ENCODE measurements at regions not wholly inside any gene's neighbourhood (a gene's known extent, or its start where the extent isn't known, plus 50 kb on each side); places are given as distances from the start of the nearest gene placed in this dataset.
A peak's percentile ranks its signal among the peaks of the same experiment; 100 is the strongest.
"Not testable (repeated sequence)": the region's sequence is repeated elsewhere in the genome, so short reads cannot be mapped to it uniquely, and the experiment has no call there.

GRCh38 chr10:127610816-127611215 lies 61.7 kb downstream of the NPS start:
- Histone ChIP-seq H3K27ac (ENCODE audit: low read length) (no peak overlapping the region), H3K4me1 (ENCODE audit: insufficient read depth, low read length) (peaks cover 8% of the 10 kb centered on the region; the same call in 1 of the 2 replicates), H3K9ac (ENCODE audit: low read depth, low read length) (no peak overlapping the region), H3K27me3 (ENCODE audit: insufficient read depth, low read length) (no peaks in the 10 kb centered on the region), H3K4me3 (ENCODE audit: low read length) (no peak overlapping the region), H3K36me3 (ENCODE audit: insufficient read depth, low read depth, low read length) (no peaks in the 10 kb centered on the region), H3K9me3 (ENCODE audit: insufficient read depth, low read depth, low read length) (peaks cover 3% of the 10 kb centered on the region; the same call in 1 of the 2 replicates)

GRCh38 chr10:127614484-127615017 lies 65.4 kb downstream of the NPS start:
- H3K4me3 ChIP-seq (ENCODE audit: low read length): peak overlapping the region; percentile 8; the same call in 1 of the 2 replicates
- no peaks in the 10 kb centered on the region for H3K36me3 ChIP-seq (ENCODE audit: insufficient read depth, low read depth, low read length)
- no peaks in the 10 kb centered on the region for H3K9me3 ChIP-seq (ENCODE audit: insufficient read depth, low read depth, low read length)
- H3K27ac ChIP-seq (ENCODE audit: low read length): no peak overlapping the region
- H3K9ac ChIP-seq (ENCODE audit: low read depth, low read length): no peak overlapping the region
- peaks cover 8% of the 10 kb centered on the region; the same call in 1 of the 2 replicates for H3K4me1 ChIP-seq (ENCODE audit: insufficient read depth, low read length)
- H3K27me3 ChIP-seq (ENCODE audit: insufficient read depth, low read length): no peaks in the 10 kb centered on the region

DNA sequence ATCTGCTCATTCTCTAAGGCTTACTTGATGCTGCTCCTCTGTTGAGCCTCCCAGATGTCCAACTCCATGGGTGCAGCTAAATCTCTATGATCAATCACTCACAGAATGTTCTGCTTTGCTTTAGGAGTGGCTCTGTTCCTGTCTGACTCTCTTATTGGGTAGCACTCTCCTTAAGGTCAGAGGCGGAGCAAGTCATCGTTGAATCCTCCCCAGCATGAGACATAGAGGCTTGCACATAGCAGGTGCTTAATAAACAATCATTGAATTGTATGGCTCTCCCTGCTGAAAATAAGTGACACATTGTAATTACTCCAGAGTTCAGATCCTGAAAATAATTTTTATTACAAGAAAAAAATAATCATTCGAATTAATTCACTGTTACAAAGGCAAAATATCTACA lies 69.7 kb downstream of the NPS start:
- Histone ChIP-seq H3K27ac (ENCODE audit: low read length) (no peak overlapping the region), H3K9ac (ENCODE audit: low read depth, low read length) (no peak overlapping the region)

GRCh38 chr10:127619546-127620325 lies 70.6 kb downstream of the NPS start:
- H3K4me1 ChIP-seq (ENCODE audit: insufficient read depth, low read length): no peaks in the 10 kb centered on the region

More for the DNA sequence above, 69.7 kb downstream of the NPS start:
- Histone ChIP-seq H3K4me1 (ENCODE audit: insufficient read depth, low read length) (peaks cover 8% of the 10 kb centered on the region; the same call in 1 of the 2 replicates), H3K9me3 (ENCODE audit: insufficient read depth, low read depth, low read length) (peaks cover 4% of the 10 kb centered on the region; the same call in 1 of the 2 replicates), H3K36me3 (ENCODE audit: insufficient read depth, low read depth, low read length) (no peaks in the 10 kb centered on the region), H3K27me3 (ENCODE audit: insufficient read depth, low read length) (no peaks in the 10 kb centered on the region), H3K4me3 (ENCODE audit: low read length) (no peak overlapping the region)

GRCh38 chr10:127635882-127636281 lies 86.8 kb downstream of the NPS start:
- no peaks in the 10 kb centered on the region for H3K4me1 ChIP-seq (ENCODE audit: insufficient read depth, low read length)
- H3K27me3 ChIP-seq (ENCODE audit: insufficient read depth, low read length): no peaks in the 10 kb centered on the region
- no peak overlapping the region for H3K4me3 ChIP-seq (ENCODE audit: low read length)
- no peaks in the 10 kb centered on the region for H3K36me3 ChIP-seq (ENCODE audit: insufficient read depth, low read depth, low read length)
- H3K9me3 ChIP-seq (ENCODE audit: insufficient read depth, low read depth, low read length): no peaks in the 10 kb centered on the region; the same call in 1 of the 2 replicates
- no peak overlapping the region for H3K9ac ChIP-seq (ENCODE audit: low read depth, low read length)
- H3K27ac ChIP-seq (ENCODE audit: low read length): no peak overlapping the region

More at GRCh38 chr10:127619546-127620325, 70.6 kb downstream of the NPS start:
- H3K4me3 ChIP-seq (ENCODE audit: low read length): no peak overlapping the region
- H3K27me3 ChIP-seq (ENCODE audit: insufficient read depth, low read length): no peaks in the 10 kb centered on the region
- H3K36me3 ChIP-seq (ENCODE audit: insufficient read depth, low read depth, low read length): no peaks in the 10 kb centered on the region
- H3K9ac ChIP-seq (ENCODE audit: low read depth, low read length): no peak overlapping the region
- peaks cover 4% of the 10 kb centered on the region; the same call in 1 of the 2 replicates for H3K9me3 ChIP-seq (ENCODE audit: insufficient read depth, low read depth, low read length)
- H3K27ac ChIP-seq (ENCODE audit: low read length): no peak overlapping the region

GRCh38 chr10:127648885-127649284 lies 88.1 kb upstream of the FOXI2 start:
- Histone ChIP-seq H3K4me1 (ENCODE audit: insufficient read depth, low read length) (no peaks in the 10 kb centered on the region), H3K4me3 (ENCODE audit: low read length) (no peak overlapping the region), H3K27ac (ENCODE audit: low read length) (no peak overlapping the region), H3K9me3 (ENCODE audit: insufficient read depth, low read depth, low read length) (no peaks in the 10 kb centered on the region), H3K36me3 (ENCODE audit: insufficient read depth, low read depth, low read length) (no peaks in the 10 kb centered on the region), H3K27me3 (ENCODE audit: insufficient read depth, low read length) (no peaks in the 10 kb centered on the region), H3K9ac (ENCODE audit: low read depth, low read length) (no peak overlapping the region)

DNA sequence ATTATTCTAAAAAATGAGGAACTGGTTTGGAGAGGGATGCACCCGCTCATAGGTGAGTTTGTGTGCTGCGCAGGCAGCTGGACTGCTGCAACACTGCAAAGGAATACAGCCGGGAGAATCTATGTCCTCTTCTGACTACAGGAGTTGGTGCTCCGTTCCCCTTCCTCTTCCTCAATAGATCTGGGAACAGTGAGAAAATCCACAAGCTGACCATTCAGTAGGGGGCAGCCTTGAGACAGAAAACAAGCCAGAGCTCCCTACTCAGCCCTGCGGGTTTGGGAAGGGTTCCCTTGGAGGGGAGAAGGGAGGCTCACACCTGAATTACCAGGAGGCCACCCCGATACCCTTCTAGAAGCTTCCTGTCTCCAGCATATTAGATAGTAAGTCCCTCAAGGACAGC lies 87.3 kb upstream of the FOXI2 start:
- Histone ChIP-seq H3K27ac (ENCODE audit: low read length) (no peak overlapping the region), H3K36me3 (ENCODE audit: insufficient read depth, low read depth, low read length) (no peaks in the 10 kb centered on the region), H3K4me3 (ENCODE audit: low read length) (no peak overlapping the region), H3K9me3 (ENCODE audit: insufficient read depth, low read depth, low read length) (no peaks in the 10 kb centered on the region), H3K27me3 (ENCODE audit: insufficient read depth, low read length) (no peaks in the 10 kb centered on the region), H3K4me1 (ENCODE audit: insufficient read depth, low read length) (no peaks in the 10 kb centered on the region), H3K9ac (ENCODE audit: low read depth, low read length) (no peak overlapping the region)

DNA sequence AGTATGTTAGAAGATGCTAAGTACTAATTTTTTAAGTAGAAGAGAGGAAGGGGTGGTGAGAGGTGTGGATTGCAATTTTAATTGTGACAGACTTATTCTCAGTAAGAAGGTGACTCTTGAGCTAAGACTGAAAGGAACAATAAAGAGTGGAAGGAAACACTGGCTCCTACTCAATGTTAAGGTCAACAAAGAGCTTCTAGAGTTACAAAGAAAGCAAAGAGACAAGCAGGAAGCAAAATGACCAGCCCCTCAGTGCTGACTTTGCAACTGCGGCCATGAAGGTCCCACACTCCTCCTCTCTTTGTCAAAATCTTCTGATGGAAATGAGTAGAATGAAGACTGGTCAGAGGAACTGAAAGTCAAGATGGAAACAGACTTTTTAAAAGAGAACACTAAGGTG lies 79.9 kb upstream of the FOXI2 start:
- Histone ChIP-seq H3K27me3 (ENCODE audit: insufficient read depth, low read length) (no peaks in the 10 kb centered on the region), H3K9me3 (ENCODE audit: insufficient read depth, low read depth, low read length) (no peaks in the 10 kb centered on the region), H3K9ac (ENCODE audit: low read depth, low read length) (no peak overlapping the region), H3K4me3 (ENCODE audit: low read length) (no peak overlapping the region), H3K36me3 (ENCODE audit: insufficient read depth, low read depth, low read length) (no peaks in the 10 kb centered on the region), H3K27ac (ENCODE audit: low read length) (no peak overlapping the region), H3K4me1 (ENCODE audit: insufficient read depth, low read length) (no peaks in the 10 kb centered on the region)

DNA sequence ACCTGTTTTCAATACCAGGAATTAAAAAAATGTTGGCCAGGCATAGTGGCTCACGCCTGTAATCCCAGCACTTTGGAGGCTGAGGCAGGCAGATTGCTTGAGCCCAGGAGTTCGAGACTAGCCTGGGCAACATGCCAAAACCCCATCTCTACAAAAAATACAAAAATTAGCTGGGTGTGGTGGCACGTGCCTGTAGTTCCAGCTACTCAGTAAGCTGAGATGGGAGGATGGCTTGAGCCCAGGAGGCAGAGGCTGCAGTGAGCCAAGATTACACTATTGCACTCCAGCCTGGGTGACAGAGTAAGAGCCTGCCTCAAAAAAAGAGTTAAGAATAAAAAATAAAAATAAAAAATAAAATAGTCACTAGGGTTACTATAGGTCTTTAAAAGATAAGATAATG lies 60.6 kb upstream of the FOXI2 start:
- not testable (repeated sequence) for H3K4me1 ChIP-seq (ENCODE audit: insufficient read depth, low read length); H3K36me3 ChIP-seq (ENCODE audit: insufficient read depth, low read depth, low read length); H3K9me3 ChIP-seq (ENCODE audit: insufficient read depth, low read depth, low read length); H3K9ac ChIP-seq (ENCODE audit: low read depth, low read length); H3K4me3 ChIP-seq (ENCODE audit: low read length); H3K27me3 ChIP-seq (ENCODE audit: insufficient read depth, low read length); H3K27ac ChIP-seq (ENCODE audit: low read length)

DNA sequence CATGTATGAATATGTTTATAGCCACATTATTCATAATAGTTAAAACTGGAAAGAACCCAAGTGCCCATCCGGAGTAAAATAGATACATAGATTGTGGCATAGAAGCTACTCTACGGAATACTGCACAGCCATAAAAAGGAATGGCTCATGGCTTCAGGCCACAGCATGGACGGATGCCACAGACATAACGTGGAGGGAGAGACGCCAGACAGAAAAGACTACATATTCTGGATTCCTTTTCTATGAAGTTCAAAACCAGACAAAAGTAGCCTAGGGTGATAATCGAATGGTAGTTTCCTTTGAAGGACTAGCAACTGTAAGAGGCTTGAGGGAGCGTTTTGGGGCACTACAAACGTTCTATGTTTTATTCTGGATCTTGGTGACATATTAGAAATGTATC lies 58.9 kb upstream of the FOXI2 start:
- Histone ChIP-seq H3K36me3 (ENCODE audit: insufficient read depth, low read depth, low read length) (no peaks in the 10 kb centered on the region), H3K4me1 (ENCODE audit: insufficient read depth, low read length) (no peaks in the 10 kb centered on the region), H3K27ac (ENCODE audit: low read length) (no peak overlapping the region), H3K27me3 (ENCODE audit: insufficient read depth, low read length) (no peaks in the 10 kb centered on the region), H3K4me3 (ENCODE audit: low read length) (no peak overlapping the region), H3K9ac (ENCODE audit: low read depth, low read length) (no peak overlapping the region), H3K9me3 (ENCODE audit: insufficient read depth, low read depth, low read length) (no peaks in the 10 kb centered on the region)

GRCh38 chr10:127679642-127680255 lies 57.2 kb upstream of the FOXI2 start:
- Histone ChIP-seq H3K9me3 (ENCODE audit: insufficient read depth, low read depth, low read length) (no peaks in the 10 kb centered on the region), H3K9ac (ENCODE audit: low read depth, low read length) (no peak overlapping the region), H3K36me3 (ENCODE audit: insufficient read depth, low read depth, low read length) (no peaks in the 10 kb centered on the region), H3K27me3 (ENCODE audit: insufficient read depth, low read length) (no peaks in the 10 kb centered on the region), H3K4me1 (ENCODE audit: insufficient read depth, low read length) (no peaks in the 10 kb centered on the region), H3K4me3 (ENCODE audit: low read length) (no peak overlapping the region), H3K27ac (ENCODE audit: low read length) (no peak overlapping the region)

All from iPS-20b (cell line).